ENCODE measurements at regions not wholly inside any gene's neighbourhood (a gene's known extent, or its start where the extent isn't known, plus 50 kb on each side); places are given as distances from the start of the nearest gene placed in this dataset.
"Not testable (repeated sequence)": the region's sequence is repeated elsewhere in the genome, so short reads cannot be mapped to it uniquely, and the experiment has no call there.

DNA sequence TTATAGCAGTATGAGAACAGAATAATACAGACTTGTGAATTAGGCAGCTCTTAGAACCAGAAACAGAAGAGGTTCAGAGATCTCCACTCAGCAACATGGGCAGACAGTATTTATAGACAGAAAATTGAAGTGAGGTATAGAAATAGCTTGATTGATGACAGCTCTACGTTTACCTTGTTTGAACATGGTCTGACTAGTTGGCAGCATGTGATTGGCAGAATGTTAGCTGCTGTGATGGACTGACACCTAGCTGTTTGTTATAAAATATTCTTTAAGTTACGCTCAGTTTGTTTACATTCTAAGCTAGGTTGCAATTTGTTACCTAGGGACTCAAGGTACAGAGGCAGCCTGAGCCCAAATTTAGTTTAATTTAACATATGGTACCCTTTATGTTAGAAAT lies 73.7 kb upstream of the TMEM229A start:
- H3K4me3 ChIP-seq (ENCODE audit: low read length in 2 of 2) = no peak overlapping the region
- 60% methylated on average over 2 of the region's 2 CpGs for WGBS
- H3K4me1 ChIP-seq (ENCODE audit: control insufficient read depth in 2 of 2, insufficient read depth in 2 of 2, low read length in 2 of 2) = no peaks in the 10 kb centered on the region
- no peak for DNase-seq (ENCODE audit: low read depth in 6 of 9, low spot score in 9 of 9)
- no peaks in the 10 kb centered on the region for H3K27me3 ChIP-seq (ENCODE audit: control insufficient read depth in 2 of 2, insufficient read depth in 1 of 2, low read length in 1 of 2)
- H3K9me3 ChIP-seq (ENCODE audit: control insufficient read depth in 2 of 2, insufficient read depth in 1 of 2, low read length in 1 of 2) = no peaks in the 10 kb centered on the region
- H3K27ac ChIP-seq (ENCODE audit: low read depth in 1 of 2, low read length in 1 of 2) = no peak overlapping the region
- no peaks in the 10 kb centered on the region for H3K36me3 ChIP-seq (ENCODE audit: control insufficient read depth in 2 of 2, insufficient read depth in 2 of 2, low read length in 1 of 2)

DNA sequence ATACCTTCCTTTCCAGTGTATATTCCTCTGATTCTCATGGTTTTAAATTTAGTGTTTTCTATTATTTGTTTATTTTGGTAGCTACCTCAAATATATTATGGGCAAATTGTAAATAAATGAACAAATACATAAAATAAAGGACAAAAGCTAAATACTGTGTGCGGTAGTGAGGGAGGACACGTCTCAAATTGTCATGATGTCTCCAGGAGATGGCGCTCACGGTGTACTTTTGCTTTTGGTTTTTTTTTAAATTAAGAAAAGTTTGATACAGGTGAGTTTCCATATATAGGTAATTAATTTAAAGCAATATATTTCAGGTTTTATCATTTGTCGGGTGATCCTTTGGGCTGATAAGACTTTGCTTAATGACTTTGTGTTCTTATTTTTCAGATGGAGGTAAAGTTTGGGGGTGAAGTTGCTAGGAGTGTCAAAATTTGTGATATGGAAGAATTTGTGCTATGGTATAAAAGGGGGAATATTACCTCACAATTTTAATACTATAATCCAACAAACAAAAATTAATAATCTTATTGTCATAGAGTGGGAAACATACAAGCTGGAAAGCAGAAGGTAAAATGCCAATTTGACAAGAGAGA lies 68.4 kb upstream of the TMEM229A start:
- Histone ChIP-seq H3K36me3 (ENCODE audit: control insufficient read depth in 2 of 2, insufficient read depth in 2 of 2, low read length in 1 of 2) (no peaks in the 10 kb centered on the region), H3K27me3 (ENCODE audit: control insufficient read depth in 2 of 2, insufficient read depth in 1 of 2, low read length in 1 of 2) (no peaks in the 10 kb centered on the region), H3K27ac (ENCODE audit: low read depth in 1 of 2, low read length in 1 of 2) (no peak overlapping the region), H3K4me1 (ENCODE audit: control insufficient read depth in 2 of 2, insufficient read depth in 2 of 2, low read length in 2 of 2) (no peaks in the 10 kb centered on the region), H3K4me3 (ENCODE audit: low read length in 2 of 2) (no peak overlapping the region), H3K9me3 (ENCODE audit: control insufficient read depth in 2 of 2, insufficient read depth in 1 of 2, low read length in 1 of 2) (no peaks in the 10 kb centered on the region)
- WGBS = 29% methylated on average over 5 of the region's 5 CpGs
- no peak for DNase-seq (ENCODE audit: low read depth in 6 of 9, low spot score in 9 of 9)

DNA sequence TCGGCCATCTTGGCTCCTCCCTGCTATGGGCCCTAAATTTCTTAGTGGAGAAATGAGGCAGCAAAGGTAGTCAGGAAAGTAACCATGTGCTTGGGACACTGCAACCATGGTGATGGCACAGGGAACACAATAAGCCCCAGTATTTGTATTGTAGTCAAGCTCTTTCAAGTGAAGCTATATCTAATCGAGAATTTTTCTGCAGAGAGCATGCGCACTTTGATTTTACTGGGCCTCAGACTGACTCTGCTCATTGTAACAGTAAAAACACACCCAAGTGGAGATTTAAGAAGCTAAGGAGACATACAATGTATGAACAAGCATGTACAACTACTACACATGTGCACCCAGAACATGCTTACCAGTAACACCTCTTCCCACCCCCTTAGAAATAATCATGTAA lies 67.3 kb upstream of the TMEM229A start:
- 97% methylated on average over 3 of the region's 3 CpGs for WGBS
- no peak overlapping the region for H3K27ac ChIP-seq (ENCODE audit: low read depth in 1 of 2, low read length in 1 of 2)

DNA sequence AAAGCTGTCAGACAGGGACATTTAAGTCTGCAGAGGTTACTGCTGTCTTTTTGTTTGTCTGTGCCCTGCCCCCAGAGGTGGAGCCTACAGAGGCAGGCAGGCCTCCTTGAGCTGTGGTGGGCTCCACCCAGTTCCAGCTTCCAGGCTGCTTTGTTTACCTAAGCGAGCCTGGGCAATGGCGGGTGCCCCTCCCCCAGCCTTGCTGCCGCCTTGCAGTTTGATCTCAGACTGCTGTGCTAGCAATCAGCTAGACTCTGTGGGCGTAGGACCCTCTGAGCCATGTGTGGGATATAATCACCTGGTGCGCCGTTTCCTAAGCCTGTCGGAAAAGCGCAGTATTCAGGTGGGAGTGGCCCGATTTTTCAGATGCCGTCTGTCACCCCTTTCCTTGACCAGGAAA lies 66.7 kb upstream of the TMEM229A start:
- H3K27me3 ChIP-seq (ENCODE audit: control insufficient read depth in 2 of 2, insufficient read depth in 1 of 2, low read length in 1 of 2); H3K36me3 ChIP-seq (ENCODE audit: control insufficient read depth in 2 of 2, insufficient read depth in 2 of 2, low read length in 1 of 2); H3K4me3 ChIP-seq (ENCODE audit: low read length in 2 of 2); H3K4me1 ChIP-seq (ENCODE audit: control insufficient read depth in 2 of 2, insufficient read depth in 2 of 2, low read length in 2 of 2); DNase-seq (ENCODE audit: low read depth in 6 of 9, low spot score in 9 of 9); H3K27ac ChIP-seq (ENCODE audit: low read depth in 1 of 2, low read length in 1 of 2); H3K9me3 ChIP-seq (ENCODE audit: control insufficient read depth in 2 of 2, insufficient read depth in 1 of 2, low read length in 1 of 2): not testable (repeated sequence)
- 94% methylated on average over 10 of the region's 10 CpGs for WGBS

More for the DNA sequence above, 67.3 kb upstream of the TMEM229A start:
- H3K36me3 ChIP-seq (ENCODE audit: control insufficient read depth in 2 of 2, insufficient read depth in 2 of 2, low read length in 1 of 2) = no peaks in the 10 kb centered on the region
- no peak overlapping the region for H3K4me3 ChIP-seq (ENCODE audit: low read length in 2 of 2)
- no peak for DNase-seq (ENCODE audit: low read depth in 6 of 9, low spot score in 9 of 9)
- H3K27me3 ChIP-seq (ENCODE audit: control insufficient read depth in 2 of 2, insufficient read depth in 1 of 2, low read length in 1 of 2) = no peaks in the 10 kb centered on the region
- H3K9me3 ChIP-seq (ENCODE audit: control insufficient read depth in 2 of 2, insufficient read depth in 1 of 2, low read length in 1 of 2) = no peaks in the 10 kb centered on the region
- H3K4me1 ChIP-seq (ENCODE audit: control insufficient read depth in 2 of 2, insufficient read depth in 2 of 2, low read length in 2 of 2) = no peaks in the 10 kb centered on the region

DNA sequence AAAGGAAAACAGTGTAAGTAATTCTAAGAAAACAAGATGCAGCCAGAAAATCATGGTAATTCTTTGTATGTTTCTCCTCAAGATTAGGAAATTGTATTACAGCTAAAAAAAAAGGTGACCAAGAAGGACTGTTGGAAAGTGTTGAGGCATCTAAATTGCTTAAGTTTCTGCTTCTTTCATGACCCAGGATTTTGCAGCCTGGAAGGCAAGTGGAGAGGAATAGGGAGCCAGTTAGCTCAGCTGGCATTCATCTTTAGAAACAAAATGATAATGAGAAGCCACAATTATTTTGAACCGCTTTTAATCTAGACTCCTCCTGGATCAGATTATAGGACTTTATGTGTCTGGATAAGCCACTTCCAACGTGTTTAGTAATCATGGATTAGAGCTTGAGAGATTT lies 56.8 kb upstream of the TMEM229A start:
- H3K9me3 ChIP-seq (ENCODE audit: control insufficient read depth in 2 of 2, insufficient read depth in 1 of 2, low read length in 1 of 2) = no peaks in the 10 kb centered on the region
- no peaks in the 10 kb centered on the region for H3K4me1 ChIP-seq (ENCODE audit: control insufficient read depth in 2 of 2, insufficient read depth in 2 of 2, low read length in 2 of 2)
- H3K4me3 ChIP-seq (ENCODE audit: low read length in 2 of 2) = no peak overlapping the region
- no peaks in the 10 kb centered on the region for H3K36me3 ChIP-seq (ENCODE audit: control insufficient read depth in 2 of 2, insufficient read depth in 2 of 2, low read length in 1 of 2)
- H3K27me3 ChIP-seq (ENCODE audit: control insufficient read depth in 2 of 2, insufficient read depth in 1 of 2, low read length in 1 of 2) = no peaks in the 10 kb centered on the region
- H3K27ac ChIP-seq (ENCODE audit: low read depth in 1 of 2, low read length in 1 of 2) = no peak overlapping the region
- WGBS = 78% methylated on average over 2 of the region's 2 CpGs
- DNase-seq (ENCODE audit: low read depth in 6 of 9, low spot score in 9 of 9) = no peak

DNA sequence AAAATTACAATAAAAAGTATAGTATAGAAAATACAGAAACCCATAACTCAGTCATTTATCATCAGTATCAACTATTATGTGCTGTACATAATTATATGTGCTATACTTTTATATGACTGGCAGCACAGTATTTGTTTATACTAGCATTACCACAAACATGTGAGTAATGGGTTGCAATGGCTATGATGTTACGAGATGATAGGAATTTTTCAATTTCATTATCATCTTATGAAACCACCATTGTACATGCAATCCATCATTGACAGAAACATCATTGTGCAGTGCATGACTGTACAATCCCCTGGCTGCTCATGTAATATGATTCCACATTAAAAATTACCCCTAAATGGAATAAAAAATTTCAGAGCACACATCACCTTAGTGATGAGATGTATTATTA lies 55.7 kb upstream of the TMEM229A start:
- DNase-seq (ENCODE audit: low read depth in 6 of 9, low spot score in 9 of 9) = no peak
- Histone ChIP-seq H3K9me3 (ENCODE audit: control insufficient read depth in 2 of 2, insufficient read depth in 1 of 2, low read length in 1 of 2) (no peaks in the 10 kb centered on the region), H3K27ac (ENCODE audit: low read depth in 1 of 2, low read length in 1 of 2) (no peak overlapping the region), H3K4me1 (ENCODE audit: control insufficient read depth in 2 of 2, insufficient read depth in 2 of 2, low read length in 2 of 2) (no peaks in the 10 kb centered on the region), H3K4me3 (ENCODE audit: low read length in 2 of 2) (no peak overlapping the region), H3K36me3 (ENCODE audit: control insufficient read depth in 2 of 2, insufficient read depth in 2 of 2, low read length in 1 of 2) (no peaks in the 10 kb centered on the region), H3K27me3 (ENCODE audit: control insufficient read depth in 2 of 2, insufficient read depth in 1 of 2, low read length in 1 of 2) (no peaks in the 10 kb centered on the region)
- 92% methylated on average over 1 of the region's 1 CpG for WGBS

DNA sequence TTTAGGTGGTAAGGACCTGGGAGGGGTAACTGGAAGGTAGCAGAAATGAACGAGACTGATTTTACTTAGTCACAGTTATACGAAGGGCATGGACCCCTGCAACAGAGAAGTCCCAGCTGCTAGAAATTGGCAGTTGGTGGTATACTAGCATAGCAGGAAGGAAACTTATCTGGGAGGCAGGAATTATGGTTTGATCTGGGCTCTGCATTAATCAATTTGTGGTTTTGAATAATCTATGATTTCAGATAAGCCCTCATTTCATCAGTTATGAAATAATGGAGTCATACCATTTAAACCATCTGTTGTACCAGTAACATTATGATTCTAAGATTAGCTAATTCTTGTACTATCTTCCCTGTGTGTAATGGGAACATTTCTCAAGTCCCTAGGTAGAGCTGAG lies 54.0 kb upstream of the TMEM229A start:
- DNase-seq (ENCODE audit: low read depth in 6 of 9, low spot score in 9 of 9) = no peak
- H3K27ac ChIP-seq (ENCODE audit: low read depth in 1 of 2, low read length in 1 of 2) = no peak overlapping the region
- H3K9me3 ChIP-seq (ENCODE audit: control insufficient read depth in 2 of 2, insufficient read depth in 1 of 2, low read length in 1 of 2) = no peaks in the 10 kb centered on the region
- no peak overlapping the region for H3K4me3 ChIP-seq (ENCODE audit: low read length in 2 of 2)
- no peaks in the 10 kb centered on the region for H3K36me3 ChIP-seq (ENCODE audit: control insufficient read depth in 2 of 2, insufficient read depth in 2 of 2, low read length in 1 of 2)
- WGBS = 46% methylated on average over 2 of the region's 2 CpGs
- H3K27me3 ChIP-seq (ENCODE audit: control insufficient read depth in 2 of 2, insufficient read depth in 1 of 2, low read length in 1 of 2) = no peaks in the 10 kb centered on the region
- H3K4me1 ChIP-seq (ENCODE audit: control insufficient read depth in 2 of 2, insufficient read depth in 2 of 2, low read length in 2 of 2) = no peaks in the 10 kb centered on the region

DNA sequence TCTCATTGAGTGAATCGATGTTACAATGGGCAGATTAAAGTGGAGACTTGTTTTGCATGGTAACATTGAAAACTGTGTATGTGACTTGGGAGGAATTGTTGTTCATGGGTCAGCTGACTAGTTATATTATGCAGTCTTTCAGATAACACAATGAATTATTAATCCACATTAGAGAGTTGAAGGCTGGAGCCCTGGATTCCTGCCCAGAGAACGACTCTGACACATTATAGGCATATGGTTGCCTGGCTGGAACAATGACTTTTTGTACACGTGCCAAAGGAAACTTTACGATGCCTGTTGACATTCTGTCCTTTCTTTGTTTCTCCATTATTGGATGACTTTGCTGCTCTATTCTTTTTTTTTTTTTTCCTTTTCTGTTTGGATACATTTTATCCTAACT lies 52.3 kb upstream of the TMEM229A start:
- Histone ChIP-seq H3K36me3 (ENCODE audit: control insufficient read depth in 2 of 2, insufficient read depth in 2 of 2, low read length in 1 of 2) (no peaks in the 10 kb centered on the region), H3K27ac (ENCODE audit: low read depth in 1 of 2, low read length in 1 of 2) (no peak overlapping the region), H3K4me1 (ENCODE audit: control insufficient read depth in 2 of 2, insufficient read depth in 2 of 2, low read length in 2 of 2) (no peaks in the 10 kb centered on the region), H3K9me3 (ENCODE audit: control insufficient read depth in 2 of 2, insufficient read depth in 1 of 2, low read length in 1 of 2) (no peaks in the 10 kb centered on the region), H3K27me3 (ENCODE audit: control insufficient read depth in 2 of 2, insufficient read depth in 1 of 2, low read length in 1 of 2) (no peaks in the 10 kb centered on the region), H3K4me3 (ENCODE audit: low read length in 2 of 2) (no peak overlapping the region)
- 81% methylated on average over 4 of the region's 4 CpGs for WGBS
- no peak for DNase-seq (ENCODE audit: low read depth in 6 of 9, low spot score in 9 of 9)

DNA sequence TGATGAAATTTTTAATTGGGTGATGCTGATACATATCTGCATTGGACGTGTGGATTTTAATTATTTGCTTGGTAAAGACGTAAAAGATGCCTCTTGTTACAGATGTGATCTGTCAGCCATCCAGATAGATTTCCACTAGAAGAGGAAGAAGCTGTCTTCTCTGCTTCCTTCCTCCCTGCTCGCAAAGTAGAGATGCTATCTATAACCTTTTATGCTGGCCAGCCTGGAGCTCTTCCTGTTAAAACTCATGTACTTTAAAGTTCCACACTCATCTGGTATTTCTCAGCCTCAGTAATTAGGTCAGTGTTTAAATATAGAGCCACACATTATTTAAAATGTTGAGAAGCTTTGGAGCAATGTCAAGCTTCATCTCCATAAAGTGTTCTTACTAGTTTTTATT lies 51.2 kb upstream of the TMEM229A start:
- 12% methylated on average over 3 of the region's 3 CpGs for WGBS
- Histone ChIP-seq H3K27me3 (ENCODE audit: control insufficient read depth in 2 of 2, insufficient read depth in 1 of 2, low read length in 1 of 2) (no peaks in the 10 kb centered on the region), H3K27ac (ENCODE audit: low read depth in 1 of 2, low read length in 1 of 2) (no peak overlapping the region)

More for the DNA sequence above, 51.2 kb upstream of the TMEM229A start:
- Histone ChIP-seq H3K9me3 (ENCODE audit: control insufficient read depth in 2 of 2, insufficient read depth in 1 of 2, low read length in 1 of 2) (no peaks in the 10 kb centered on the region), H3K4me1 (ENCODE audit: control insufficient read depth in 2 of 2, insufficient read depth in 2 of 2, low read length in 2 of 2) (no peaks in the 10 kb centered on the region), H3K36me3 (ENCODE audit: control insufficient read depth in 2 of 2, insufficient read depth in 2 of 2, low read length in 1 of 2) (no peaks in the 10 kb centered on the region), H3K4me3 (ENCODE audit: low read length in 2 of 2) (no peak overlapping the region)
- DNase-seq (ENCODE audit: low read depth in 6 of 9, low spot score in 9 of 9) = no peak

Measured in thymus (tissue), 11 donors.